HG02840 (cell line): ENCODE measurements at regions not wholly inside any gene's neighbourhood (a gene's known extent, or its start where the extent isn't known, plus 50 kb on each side); places are given as distances from the start of the nearest gene placed in this dataset.

Source experiments
- ATAC-seq: cut with Tn5 transposase; IDR thresholded peaks from one replicate; pipeline ENCODE4 v1.9.1; 2021; ENCODE audit warnings: mild to moderate bottlenecking, moderate library complexity, moderate number of reproducible peaks; ENCODE audit not compliant: unreplicated experiment, low FRiP score

DNA sequence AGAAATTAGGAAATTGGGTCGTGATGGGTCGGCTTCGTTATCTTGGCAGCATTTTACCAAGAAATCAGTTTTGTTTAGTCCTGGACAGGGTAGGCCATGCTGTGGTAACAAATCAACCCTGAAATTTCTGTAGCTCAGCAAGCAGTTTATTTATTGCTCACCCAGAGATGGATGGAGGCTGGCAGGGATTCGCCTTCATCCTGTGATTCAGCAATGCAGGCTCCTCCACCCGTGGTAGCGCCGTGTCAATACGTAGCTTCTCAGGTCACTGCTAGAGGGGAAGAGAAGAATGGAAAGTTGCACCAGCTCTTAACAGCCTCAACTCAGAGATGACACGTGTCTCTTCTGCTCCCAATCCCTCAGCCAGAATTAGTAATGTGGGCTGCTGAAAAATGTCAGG lies 157.0 kb upstream of the SGK1 start:
- ATAC-seq: no peak

- ATAC-seq: no peak
These were observed 154.7 kb upstream of the SGK1 start for GRCh38 chr6:134472661-134473060.

- no peak for ATAC-seq
These were observed 154.1 kb upstream of the SGK1 start for GRCh38 chr6:134472046-134472445.

DNA sequence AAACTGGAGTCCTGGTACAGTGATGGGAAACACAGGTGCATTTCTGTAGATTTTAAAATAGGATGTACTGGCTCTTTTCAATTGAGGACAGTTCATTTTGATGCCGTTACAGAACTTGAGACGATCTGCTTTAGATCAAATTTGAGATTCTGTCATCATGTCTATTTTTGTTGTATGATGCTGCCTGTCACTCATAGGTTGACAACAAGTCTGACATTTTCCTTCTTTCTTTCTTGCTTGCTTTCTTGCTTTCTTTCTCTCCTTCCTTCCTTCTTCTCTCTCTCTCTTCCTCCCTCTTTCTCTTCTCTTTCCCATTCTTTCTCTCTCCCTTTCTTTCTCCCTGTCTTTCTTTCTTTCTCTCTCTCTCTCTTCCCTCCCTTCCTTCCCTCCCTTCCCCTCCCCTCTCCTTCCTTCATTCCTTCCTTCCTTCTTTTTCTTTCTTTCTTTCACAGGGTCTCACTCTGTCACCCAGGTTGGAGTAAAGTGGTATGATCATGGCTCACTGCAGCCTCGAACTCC lies 152.6 kb upstream of the SGK1 start:
- no peak for ATAC-seq

GRCh38 chr6:134469702-134470456 lies 152.0 kb upstream of the SGK1 start:
- no peak for ATAC-seq

- ATAC-seq: no peak
These were observed 150.7 kb upstream of the SGK1 start for GRCh38 chr6:134468633-134469032.

GRCh38 chr6:134467620-134468019 lies 149.7 kb upstream of the SGK1 start:
- no peak for ATAC-seq

GRCh38 chr6:134466771-134467525 lies 149.0 kb upstream of the SGK1 start:
- no peak for ATAC-seq

DNA sequence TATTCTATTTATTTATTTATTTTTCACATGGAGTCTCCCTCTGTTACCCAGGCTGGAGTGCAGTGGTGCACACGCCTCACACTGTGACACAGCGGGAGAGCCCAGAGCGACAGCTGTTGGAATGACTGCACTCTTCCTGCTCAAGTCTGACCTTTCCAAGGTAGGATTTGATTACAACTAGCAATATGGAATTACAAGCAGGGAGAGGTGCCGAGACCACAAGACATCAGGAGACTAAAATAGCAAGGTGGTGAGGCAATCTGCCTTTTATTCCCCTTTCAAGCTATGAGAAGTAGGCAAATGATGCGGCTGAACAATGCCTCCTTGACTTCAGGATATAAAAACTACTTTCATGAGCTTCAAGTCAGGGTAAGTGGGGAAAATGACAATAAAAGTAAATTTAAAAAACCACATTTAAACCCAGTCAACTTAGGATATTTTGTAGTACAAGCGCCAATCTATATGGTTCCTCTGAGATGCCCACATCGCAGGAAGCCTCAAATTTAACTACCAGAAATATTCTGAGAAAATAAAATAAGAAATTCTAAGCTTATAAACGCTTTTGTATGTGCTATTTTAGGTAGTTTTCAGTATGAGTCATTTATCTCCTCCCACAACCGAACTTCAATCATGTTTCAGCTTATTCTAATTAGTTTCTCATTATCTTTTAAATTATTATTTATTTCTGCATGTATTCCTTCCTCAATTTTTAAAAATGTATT lies 146.9 kb upstream of the SGK1 start:
- ATAC-seq: no peak

GRCh38 chr6:134458857-134459657 lies 141.1 kb upstream of the SGK1 start:
- no peak for ATAC-seq

DNA sequence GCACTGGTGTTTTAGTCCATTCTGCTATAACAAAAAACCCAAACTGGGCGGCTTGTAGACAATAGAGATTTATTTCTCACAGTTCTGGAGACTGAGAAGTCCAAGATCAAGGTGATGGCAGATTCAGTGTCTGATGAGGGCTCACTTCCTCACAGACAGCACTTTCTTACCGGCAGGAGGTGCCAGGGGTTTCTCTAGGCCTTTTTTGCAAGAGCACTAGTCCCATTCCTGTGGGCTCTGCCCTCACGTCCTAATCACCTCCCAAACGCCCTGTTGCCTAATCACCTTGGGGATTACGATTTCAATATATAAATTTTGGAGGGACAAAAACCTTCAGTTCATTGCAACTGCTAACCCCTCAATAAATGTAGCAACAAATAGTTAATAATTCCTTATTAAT lies 140.0 kb upstream of the SGK1 start:
- ATAC-seq: no peak

DNA sequence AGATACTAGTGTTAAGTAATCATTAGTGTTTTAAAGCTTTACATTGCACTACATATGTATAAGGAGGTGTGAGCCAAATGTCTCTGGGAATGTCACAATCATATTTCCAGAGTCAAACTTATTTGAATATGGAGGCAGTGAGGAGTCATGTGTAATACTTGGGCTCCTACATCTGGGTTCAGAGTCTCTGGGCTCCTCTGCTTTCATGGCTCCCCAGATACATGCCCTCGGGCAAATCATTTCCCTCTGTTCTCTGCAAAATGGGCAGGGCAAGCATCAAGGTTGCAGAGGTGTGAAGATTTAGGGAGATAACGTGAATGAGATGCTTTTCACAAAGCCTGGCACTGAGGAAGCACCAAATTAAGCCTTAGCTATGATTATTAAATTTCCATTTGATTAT lies 138.3 kb upstream of the SGK1 start:
- no peak for ATAC-seq

DNA sequence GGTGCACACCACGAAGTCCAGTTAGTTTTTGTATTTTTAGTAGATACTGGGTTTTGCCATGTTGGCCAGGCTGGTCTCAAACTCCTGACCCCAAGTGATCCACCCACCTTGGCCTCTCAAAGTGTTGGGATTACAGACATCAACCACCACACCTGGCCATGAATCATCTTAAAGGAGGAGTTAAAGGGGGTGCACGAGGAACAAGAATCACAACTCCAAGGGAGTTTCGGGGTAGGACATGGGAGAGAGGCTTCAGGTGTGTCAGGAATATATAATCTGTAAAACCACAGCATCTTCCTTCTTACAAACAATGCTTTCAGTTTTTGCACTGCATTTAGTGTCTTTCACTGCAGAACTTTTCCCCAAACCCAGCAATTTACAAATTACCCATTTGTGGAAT lies 137.4 kb upstream of the SGK1 start:
- ATAC-seq: no peak

GRCh38 chr6:134454794-134455193 lies 136.9 kb upstream of the SGK1 start:
- ATAC-seq: no peak

GRCh38 chr6:134453792-134454510 lies 136.0 kb upstream of the SGK1 start:
- no peak for ATAC-seq

DNA sequence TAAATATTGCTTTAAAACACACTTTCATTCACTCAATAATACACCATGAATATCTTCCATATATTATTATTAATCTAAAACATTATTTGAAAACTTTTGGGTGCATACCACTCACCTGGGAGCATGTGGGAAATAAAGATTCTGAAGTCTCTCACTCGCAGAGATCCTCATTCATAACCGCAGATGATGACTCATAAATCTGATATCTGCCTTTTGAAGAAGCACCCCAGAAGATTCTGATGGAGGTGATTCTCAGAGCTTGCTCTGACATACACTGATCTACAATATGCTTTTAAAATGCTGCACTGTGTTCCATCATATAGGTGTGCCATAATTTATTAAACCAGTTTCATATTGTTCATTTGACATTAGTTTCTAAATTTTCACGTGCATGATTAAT lies 135.0 kb upstream of the SGK1 start:
- ATAC-seq: no peak

DNA sequence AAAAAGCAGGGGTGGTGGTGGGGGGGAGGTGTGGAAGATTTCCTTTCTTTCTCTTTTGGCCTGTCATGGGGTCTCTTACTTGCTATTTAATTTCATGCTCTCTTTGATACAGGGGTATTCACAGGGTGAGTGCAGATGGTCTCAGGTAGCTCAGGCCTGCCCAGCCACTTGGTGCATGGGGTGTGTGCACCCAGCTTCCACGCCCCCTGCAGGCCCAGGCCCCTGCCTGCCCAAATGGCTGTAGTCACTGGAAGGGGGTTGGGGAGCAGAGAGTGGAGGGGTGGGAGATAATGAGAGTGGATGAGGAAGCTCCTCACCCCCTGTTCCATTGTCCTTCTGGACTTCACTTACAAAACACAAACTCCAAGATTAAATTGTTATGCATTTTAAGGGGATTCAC lies 133.6 kb upstream of the SGK1 start:
- no peak for ATAC-seq

DNA sequence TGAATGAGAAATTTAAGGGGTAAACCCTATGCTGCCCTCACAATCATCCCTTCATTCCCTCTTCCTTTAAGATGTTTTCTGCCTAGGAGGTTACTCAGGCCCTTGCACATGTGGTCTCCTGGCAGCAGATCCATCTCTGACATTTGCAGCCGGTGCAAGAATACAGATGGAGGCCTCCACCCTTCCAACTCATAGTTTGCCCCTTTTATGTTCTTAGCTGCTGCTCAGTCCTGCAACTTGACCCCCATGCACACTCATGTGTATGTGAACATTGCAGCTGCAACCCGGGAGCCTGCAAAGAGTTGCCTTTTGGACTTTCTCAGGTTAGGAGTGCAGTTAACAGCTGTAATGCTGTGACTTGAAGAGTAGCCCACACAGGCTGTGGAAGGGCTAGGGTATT lies 131.9 kb upstream of the SGK1 start:
- ATAC-seq: no peak

DNA sequence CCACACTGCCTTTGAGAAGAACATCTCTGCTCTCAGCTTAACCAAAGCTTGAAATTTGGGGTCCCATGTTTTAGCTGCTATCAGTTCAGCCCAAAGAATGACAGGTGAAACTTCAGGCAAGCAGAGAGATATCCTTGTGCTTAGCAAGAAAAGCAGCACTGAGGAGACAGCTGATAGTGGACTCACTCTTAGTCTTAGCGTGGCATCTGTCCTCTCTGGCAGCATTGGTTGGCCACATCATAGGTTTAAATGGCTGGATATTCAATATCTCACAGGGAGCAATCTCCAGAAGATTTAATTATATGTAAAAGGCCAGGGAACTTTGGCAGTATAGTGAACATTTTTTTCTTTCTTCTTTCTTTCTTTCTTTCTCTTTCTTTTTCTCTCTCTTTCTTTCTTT lies 131.1 kb upstream of the SGK1 start:
- ATAC-seq: no peak

DNA sequence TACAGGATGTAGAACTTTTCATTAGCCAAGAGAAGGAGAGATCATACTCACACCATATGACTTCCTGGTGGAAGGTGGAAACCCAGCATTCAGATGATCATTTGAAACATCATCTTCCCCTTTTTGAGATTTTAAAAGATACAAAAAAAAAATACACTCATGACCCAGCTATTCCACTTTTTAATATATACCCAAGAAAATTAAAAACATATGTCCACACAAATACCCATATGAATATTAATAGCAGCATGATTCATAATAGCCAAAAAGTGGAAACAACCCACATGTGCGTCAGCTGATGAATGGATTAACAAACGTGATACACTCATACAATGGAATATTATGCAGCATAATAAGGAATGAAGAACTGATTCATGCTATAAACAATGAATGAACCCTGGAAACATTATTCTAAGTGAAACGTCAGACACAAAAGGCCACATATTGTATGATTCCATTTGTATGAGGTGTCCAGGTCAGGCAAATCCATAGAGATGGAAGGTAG lies 130.0 kb upstream of the SGK1 start:
- ATAC-seq: no peak
